RPMI8226 (cell line): ENCODE measurements at regions not wholly inside any gene's neighbourhood (a gene's known extent, or its start where the extent isn't known, plus 50 kb on each side); places are given as distances from the start of the nearest gene placed in this dataset.
"Not testable (repeated sequence)": the region's sequence is repeated elsewhere in the genome, so short reads cannot be mapped to it uniquely, and the experiment has no call there.

Experiments
- DNase-seq: peaks from one replicate; pipeline ENCODE4 v3.0.0-alpha.2; 2015

DNA sequence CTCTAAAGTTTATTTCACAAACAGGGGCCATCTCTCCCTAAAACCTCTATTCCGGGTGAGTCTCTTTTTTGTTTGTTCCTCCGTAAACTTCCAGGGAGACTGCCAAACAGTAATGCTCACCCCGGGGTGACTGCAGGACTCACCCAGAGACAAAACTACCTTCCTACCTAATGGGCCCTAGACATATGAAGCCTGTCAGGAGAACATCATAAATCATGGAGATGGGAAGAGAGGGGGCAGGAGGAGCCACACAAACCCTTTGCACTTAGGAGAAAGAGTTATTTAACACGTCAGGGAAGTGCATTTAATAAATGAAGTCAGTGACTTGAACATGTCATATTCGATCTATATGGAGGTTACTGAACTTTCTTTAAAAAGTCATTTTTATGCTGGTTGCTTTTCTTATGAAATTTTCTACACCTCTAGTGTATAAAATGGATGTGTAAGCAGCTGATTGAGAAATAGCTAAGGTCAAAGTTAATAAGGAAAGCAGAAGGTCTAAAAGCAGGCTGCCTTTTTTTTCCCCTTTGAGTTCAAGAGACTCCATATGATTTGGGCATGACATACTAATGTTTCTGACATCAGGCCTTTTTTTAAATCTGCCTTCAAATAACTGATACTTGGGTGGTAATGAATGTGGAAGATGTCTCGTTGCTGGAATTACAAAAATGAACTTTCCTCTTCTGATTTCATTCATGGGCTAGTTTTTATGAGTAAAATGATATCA, 286.9 kb upstream of the USP25 start:
- DNase-seq, result no peak

- no peak for DNase-seq
Observed at GRCh38 chr21:15443740-15444117, 286.1 kb upstream of the USP25 start.

- DNase-seq, result no peak
Observed at GRCh38 chr21:15444118-15444960, 285.4 kb upstream of the USP25 start.

DNA sequence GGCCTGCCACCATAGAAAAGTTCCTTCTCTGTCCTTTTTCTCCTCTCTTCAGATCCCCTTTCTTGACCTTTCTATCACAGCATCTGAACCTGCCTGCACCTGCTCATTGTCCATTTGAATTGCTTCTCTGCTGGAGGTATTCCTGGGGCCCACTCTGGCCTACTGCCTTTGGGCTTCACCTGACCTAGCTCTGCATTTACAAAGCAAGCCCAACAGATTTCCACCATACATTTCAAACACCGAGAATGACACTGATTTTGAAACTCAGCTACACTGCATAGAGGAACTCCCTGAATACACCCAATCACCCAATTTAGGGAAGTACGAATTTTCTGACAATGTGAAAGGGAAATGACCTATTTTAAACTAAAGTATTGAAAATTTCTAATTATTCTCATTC, 284.5 kb upstream of the USP25 start:
- DNase-seq, result peak; percentile 20

DNA sequence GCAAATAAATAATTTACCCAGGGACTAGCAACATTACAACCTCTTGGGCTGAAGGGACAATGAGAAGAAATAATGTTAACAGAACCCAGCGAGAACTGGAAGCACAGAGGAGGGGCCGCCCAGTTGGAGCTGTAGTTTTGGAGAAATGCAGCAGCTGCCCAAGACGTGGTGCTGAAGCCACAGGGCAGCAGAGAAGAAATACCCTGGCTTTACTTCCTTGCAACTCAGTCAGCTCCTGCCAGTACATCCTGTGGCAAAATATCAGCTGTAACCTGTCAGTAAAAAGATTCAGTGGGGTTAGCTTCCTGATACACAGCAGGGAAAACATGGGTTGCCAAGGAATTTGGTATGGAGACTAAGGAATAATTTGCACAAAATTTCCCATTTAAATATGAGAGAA, 283.6 kb upstream of the USP25 start:
- no peak for DNase-seq

GRCh38 chr21:15449556-15449955, 280.2 kb upstream of the USP25 start:
- DNase-seq, result no peak

DNA sequence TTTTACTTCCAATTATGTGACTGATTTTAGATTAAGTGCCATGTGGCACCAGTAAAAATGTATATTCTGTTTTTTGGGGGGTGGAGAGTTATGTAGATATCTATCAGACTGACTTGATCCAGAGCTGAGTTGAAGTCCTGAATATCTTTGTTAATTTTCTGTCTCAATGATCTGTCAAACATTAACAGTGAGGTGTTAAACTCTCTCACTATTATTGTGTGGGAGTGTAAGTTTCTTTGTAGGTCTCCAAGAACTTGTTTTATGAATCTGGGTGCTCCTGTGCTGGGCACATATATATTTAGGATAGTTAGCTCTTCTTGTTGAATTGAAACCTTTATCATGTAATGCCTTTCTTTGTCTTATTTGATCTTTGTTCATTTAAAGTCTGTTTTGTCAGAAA, 276.5 kb upstream of the USP25 start:
- DNase-seq, result no peak

DNA sequence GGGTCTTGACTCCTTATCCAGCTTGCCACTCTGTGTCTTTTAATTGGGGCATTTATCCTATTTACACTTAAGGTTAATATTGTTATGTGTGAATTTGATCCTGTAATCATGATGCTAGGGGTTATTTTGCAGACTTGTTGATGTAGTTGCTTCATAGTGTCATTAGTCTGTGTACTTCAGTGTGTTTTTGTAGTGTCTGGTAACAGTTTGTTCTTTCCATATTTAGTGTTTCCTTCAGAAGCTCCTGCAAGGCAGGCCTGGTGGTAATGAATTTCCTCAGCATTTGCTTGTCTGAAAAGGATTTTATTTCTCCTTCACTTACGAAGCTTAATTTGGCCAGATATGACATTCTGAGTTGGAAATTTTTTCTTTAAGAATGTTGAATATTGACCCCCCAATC, 276.0 kb upstream of the USP25 start:
- DNase-seq, result not testable (repeated sequence)

GRCh38 chr21:15454931-15455330, 274.9 kb upstream of the USP25 start:
- not testable (repeated sequence) for DNase-seq

- no peak for DNase-seq
Observed at GRCh38 chr21:15455819-15456462, 273.8 kb upstream of the USP25 start.

DNA sequence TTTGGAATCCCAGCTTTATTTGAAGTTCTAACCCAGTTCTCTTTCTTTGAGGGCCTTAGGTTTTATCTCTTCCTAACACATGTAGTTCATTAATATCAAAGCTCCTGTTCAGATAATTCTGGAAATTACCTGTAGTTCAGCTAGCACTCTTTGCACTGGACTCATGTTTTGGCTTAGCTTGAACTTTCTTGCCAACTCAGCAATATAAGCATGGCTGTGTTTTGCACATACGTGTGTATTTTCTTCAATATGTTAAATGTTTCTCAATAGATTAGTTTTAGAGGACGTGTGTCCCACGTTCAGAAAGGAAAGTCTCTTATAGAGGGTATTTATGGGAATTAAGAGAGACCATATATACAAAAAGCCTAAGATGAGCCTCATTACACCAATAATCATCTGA, 271.8 kb upstream of the USP25 start:
- no peak for DNase-seq

DNA sequence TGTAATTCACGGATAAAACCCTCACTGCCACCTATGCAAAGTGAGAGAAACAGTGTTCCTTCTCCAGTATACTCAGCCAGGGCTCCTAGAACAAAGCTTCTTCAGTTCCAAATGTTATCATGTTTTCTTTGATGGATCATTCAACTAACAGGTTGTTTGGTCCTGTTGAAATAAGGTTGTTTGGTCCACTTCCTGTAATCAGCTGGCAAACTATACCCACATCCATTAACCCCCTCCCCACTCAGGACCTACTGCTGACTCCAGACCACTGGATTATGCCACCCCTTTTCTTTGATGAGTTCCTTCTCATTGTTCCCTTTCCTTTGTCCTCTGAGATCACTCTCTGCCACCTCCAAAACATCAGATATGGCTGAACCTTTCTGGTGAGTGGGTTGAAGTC, 267.7 kb upstream of the USP25 start:
- DNase-seq, result no peak

GRCh38 chr21:15466329-15466728, 263.5 kb upstream of the USP25 start:
- DNase-seq, result no peak

DNA sequence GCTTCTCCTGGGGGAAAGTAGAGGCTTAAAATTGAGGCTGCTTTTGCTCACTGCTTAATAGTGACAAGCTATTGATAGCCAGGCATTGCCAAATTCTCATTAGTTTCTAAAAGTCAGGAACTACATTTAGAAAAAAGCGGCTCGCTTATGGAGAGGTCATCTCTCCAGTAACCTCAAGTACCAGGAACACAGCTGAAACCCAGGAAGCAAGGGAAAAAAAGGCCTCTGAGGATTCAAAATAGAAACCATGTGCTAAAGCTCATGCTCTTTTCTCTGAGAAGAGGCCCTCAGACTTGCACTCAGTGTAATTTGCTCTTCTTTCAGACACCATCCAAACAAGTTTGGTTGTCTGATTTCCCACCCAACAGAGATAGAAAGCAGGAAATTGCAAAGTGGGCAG, 261.4 kb upstream of the USP25 start:
- DNase-seq, result no peak

DNA sequence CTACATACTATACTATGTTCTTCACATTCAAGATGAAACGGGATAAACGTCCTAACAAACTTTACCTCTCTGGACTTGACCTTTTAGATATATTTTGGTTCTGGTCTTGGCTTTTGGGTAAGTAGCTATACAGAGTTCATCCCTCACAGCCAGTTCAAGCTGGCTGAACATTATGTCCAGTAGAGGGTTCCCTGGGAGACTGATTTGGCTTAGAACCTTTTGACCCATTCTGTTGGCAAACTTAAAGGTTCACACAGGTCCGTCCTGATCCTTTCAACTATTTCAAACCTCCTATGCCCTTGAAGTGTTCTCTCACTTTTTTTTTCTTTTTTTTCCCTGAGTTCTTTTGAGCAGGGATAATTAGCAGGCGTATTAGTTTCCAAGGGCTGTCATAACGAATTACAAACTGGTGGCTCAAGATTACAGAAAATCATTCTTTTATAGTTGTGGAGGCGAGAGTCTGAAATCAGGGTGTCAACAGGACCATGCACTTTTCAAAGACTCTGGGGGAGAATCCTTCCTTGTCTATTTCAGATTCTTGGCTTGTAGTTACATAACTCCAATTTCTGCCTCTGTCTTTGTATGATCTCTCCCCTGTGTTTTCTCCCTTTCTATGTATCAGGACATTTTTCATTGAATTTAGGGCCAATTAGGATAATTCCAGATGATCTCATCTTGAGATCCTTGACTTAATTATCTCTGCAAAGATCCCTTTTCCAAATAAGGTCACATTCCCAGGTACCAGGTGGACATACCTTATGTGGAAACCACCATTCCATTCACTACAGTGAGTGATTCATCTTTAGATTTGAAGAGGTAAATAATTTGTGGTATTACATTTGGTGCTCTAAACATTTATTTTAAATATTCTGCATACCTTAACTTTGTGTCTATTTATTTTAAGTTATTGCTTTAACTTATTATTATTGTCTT, 257.4 kb upstream of the USP25 start:
- no peak for DNase-seq

GRCh38 chr21:15477773-15478172, 252.0 kb upstream of the USP25 start:
- DNase-seq, result not testable (repeated sequence)

GRCh38 chr21:15480160-15480559, 249.6 kb upstream of the USP25 start:
- no peak for DNase-seq

DNA sequence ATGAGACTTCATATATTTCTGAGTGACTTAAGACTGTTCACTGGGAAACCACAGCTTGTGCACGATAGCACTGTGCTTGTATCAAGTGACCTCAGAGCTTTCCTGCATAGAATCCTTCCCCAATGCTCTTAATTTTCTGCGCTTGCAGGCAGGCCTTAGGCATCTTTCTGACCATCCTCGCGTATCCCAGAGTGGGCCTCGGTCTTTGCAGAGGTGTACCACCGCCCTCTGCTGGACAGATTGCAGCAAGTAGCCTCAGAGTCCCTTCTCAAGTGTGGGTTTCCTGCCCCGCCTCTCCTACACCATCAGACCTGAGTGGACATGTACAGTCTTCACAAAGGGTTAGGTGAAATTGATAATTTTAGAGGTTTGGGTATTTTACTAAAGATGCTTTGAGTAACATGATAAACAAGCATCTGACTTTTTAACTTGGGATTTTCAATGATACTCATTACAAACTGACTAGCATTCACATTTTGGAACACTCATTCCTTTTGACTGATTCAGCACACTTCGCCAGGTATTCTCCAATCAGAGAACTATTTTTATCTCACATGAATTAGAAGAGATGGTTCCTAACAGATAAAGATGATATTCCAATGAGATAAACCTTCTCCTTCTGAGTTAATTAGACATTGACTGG, 246.5 kb upstream of the USP25 start:
- DNase-seq, result peak; percentile 85

- no peak for DNase-seq
Observed at GRCh38 chr21:15486460-15487195, 243.2 kb upstream of the USP25 start.

DNA sequence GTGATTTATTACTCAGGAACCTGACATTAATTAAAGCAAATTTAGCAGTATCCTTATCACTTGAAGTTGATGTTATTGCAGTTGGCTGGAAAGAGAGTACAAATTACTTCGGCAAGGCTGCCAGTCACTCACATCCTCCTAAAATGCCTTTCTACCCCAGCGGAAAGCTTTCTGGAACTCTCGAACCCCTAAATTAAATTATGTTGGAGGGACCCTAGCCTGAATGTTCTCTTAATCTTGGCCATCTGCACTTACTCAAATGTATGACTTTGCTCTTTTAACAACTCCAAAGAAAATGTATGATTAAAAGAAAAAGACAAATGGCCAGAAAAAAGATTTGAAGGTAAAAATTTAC, 242.6 kb upstream of the USP25 start:
- no peak for DNase-seq

- no peak for DNase-seq
Observed at GRCh38 chr21:15491100-15491499, 238.7 kb upstream of the USP25 start.

DNA sequence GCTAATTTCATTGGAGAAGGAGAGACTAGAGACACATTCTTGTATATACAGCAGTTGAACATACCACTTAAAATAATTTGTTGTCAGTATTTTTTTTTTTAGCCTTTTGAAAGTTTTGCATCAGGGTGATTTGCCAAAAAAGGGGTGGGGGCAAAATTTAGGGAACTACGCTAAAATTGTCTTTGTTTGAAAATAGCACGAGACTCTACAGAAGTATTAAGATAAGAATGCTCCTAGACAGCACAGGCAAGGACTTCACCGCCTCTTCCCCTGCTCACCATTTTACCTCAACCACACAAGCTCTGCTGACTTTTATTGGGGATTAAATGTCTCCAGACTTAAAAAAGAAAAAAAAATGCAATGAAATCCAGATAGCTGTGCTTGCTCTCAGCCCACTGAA, 236.1 kb upstream of the USP25 start:
- no peak for DNase-seq
